H1 (cell line): ENCODE measurements at regions not wholly inside any gene's neighbourhood (a gene's known extent, or its start where the extent isn't known, plus 50 kb on each side); places are given as distances from the start of the nearest gene placed in this dataset.

ENCODE experiments used
- CTCF ChIA-PET: fragments of 300-600 bp; sonication (Branson Sonifier 250); formaldehyde crosslinking; loops from one replicate; lab custom pipeline; 2021; ENCODE audit not compliant: partially characterized antibody; lab: Charles Lee
- POLR2A ChIA-PET: fragments of 300-600 bp; sonication (Branson Sonifier 250); formaldehyde crosslinking; loops from one replicate; lab custom pipeline; 2021; ENCODE audit warnings: inconsistent platforms; ENCODE audit not compliant: partially characterized antibody; lab: Charles Lee
- DNase-seq, 2 experiments: peaks; one replicate each; pipeline versions ENCODE4 v3.0.0 to v3.0.0-alpha.2; 2010 to 2022; ENCODE audit warnings: low spot score in 2 of 2, low read depth in 1 of 2, mixed read lengths in 1 of 2
- FAIRE-seq: peaks from 2 replicates; lab custom pipeline; 2011; peaks lifted over from hg19 to GRCh38; lab: Jason Lieb, UNC
- H2AFZ ChIP-seq: 2 replicates; pipeline ENCODE4 v1.8.1; 2012; ENCODE audit warnings: low read length, inconsistent platforms
- H2AK5ac ChIP-seq: 2 replicates; pipeline ENCODE4 v1.6.1; 2013; ENCODE audit warnings: low read depth, low read length
- H2BK120ac ChIP-seq: replicated peaks from 2 replicates; pipeline ENCODE3; 2013; ENCODE audit warnings: low read depth, low read length, inconsistent platforms
- H2BK12ac ChIP-seq: 2 replicates; pipeline ENCODE4 v1.6.1; 2013; ENCODE audit warnings: low read depth, low read length
- H2BK15ac ChIP-seq: 2 replicates; pipeline ENCODE4 v1.6.1; 2013; ENCODE audit warnings: low read length
- H2BK20ac ChIP-seq: 2 replicates; pipeline ENCODE4 v1.6.1; 2013; ENCODE audit warnings: low read length
- H2BK5ac ChIP-seq: 2 replicates; pipeline ENCODE4 v1.6.1; 2013; ENCODE audit warnings: low read depth, low read length
- H3K14ac ChIP-seq: 2 replicates; pipeline ENCODE4 v1.6.1; 2013; ENCODE audit warnings: inconsistent platforms; ENCODE audit not compliant: insufficient read length
- H3K18ac ChIP-seq: 2 replicates; pipeline ENCODE4 v1.6.1; 2013; ENCODE audit warnings: low read length; ENCODE audit errors: extremely low read depth
- H3K23ac ChIP-seq: 2 replicates; pipeline ENCODE4 v1.6.1; 2013; ENCODE audit warnings: inconsistent platforms; ENCODE audit not compliant: insufficient read length
- H3K23me2 ChIP-seq: 2 replicates; pipeline ENCODE4 v1.6.1; 2013; ENCODE audit warnings: low read depth, low read length
- H3K27ac ChIP-seq: 2 replicates; pipeline ENCODE4 v1.6.1; 2011; ENCODE audit warnings: low read depth, low read length, inconsistent platforms
- H3K27me3 ChIP-seq, 4 experiments: replicated peaks in 1 of 4; 1 replicate in 1 of 4; 2 replicates in 3 of 4; pipeline versions ENCODE4 v1.6.1 to v1.8.1; 2011 to 2013; ENCODE audit warnings: low read length in 3 of 4, mild to moderate bottlenecking in 3 of 4, inconsistent platforms in 2 of 4, mixed read lengths in 2 of 4, moderate library complexity in 1 of 4; ENCODE audit not compliant: control insufficient read depth in 3 of 4, insufficient read depth in 3 of 4; ENCODE audit errors: extremely low read depth in 1 of 4
- H3K36me3 ChIP-seq, 4 experiments: 2 replicates each; pipeline versions ENCODE4 v1.6.1 to v1.8.1; 2011 to 2013; ENCODE audit warnings: mild to moderate bottlenecking in 4 of 4, low read length in 3 of 4, moderate library complexity in 2 of 4, control low read depth in 1 of 4, inconsistent platforms in 1 of 4; ENCODE audit not compliant: insufficient read depth in 4 of 4, control insufficient read depth in 2 of 4
- H3K4ac ChIP-seq: replicated peaks from 2 replicates; pipeline ENCODE3; 2013; ENCODE audit warnings: low read length, low read depth, mixed read lengths, inconsistent platforms; ENCODE audit not compliant: insufficient read length
- H3K4me1 ChIP-seq, 4 experiments: replicated peaks in 1 of 4; 1 replicate in 1 of 4; 2 replicates in 3 of 4; pipeline versions ENCODE4 v1.6.1 to v1.8.1; 2011 to 2013; ENCODE audit warnings: low read length in 3 of 4, inconsistent platforms in 2 of 4, mixed read lengths in 1 of 4; ENCODE audit not compliant: insufficient read depth in 4 of 4, control insufficient read depth in 3 of 4
- H3K4me2 ChIP-seq, 2 experiments: 2 replicates each; pipeline versions ENCODE4 v1.6.1 to v1.8.1; 2011 to 2013; ENCODE audit warnings: low read depth in 2 of 2, low read length in 2 of 2, control low read depth in 1 of 2, inconsistent platforms in 1 of 2, mild to moderate bottlenecking in 1 of 2; ENCODE audit not compliant: insufficient read depth in 1 of 2
- H3K4me3 ChIP-seq, 4 experiments: fragments of 200-600, 300-600 bp in 1 of 4; sonication (generic), shearing (Covaris generic), sonication (Bioruptor Twin) in 1 of 4; 2 replicates each; pipeline versions ENCODE4 v1.5.1 to v1.8.1; 2011 to 2016; ENCODE audit warnings: low read length in 4 of 4, low read depth in 3 of 4, control low read depth in 2 of 4, inconsistent platforms in 2 of 4, mild to moderate bottlenecking in 2 of 4, mixed read lengths in 1 of 4, moderate library complexity in 1 of 4; ENCODE audit not compliant: insufficient read depth in 2 of 4; ENCODE audit errors: extremely low read depth in 1 of 4
- H3K56ac ChIP-seq: replicated peaks from 2 replicates; pipeline ENCODE3; 2013; ENCODE audit warnings: low read depth, mild to moderate bottlenecking, mixed read lengths, low read length, inconsistent platforms; ENCODE audit not compliant: insufficient read length
- H3K79me1 ChIP-seq: 2 replicates; pipeline ENCODE4 v1.6.1; 2013; ENCODE audit warnings: low read depth, low read length, control low read depth
- H3K79me2 ChIP-seq, 2 experiments: 2 replicates each; pipeline versions ENCODE4 v1.6.1 to v1.8.1; 2012 to 2013; ENCODE audit warnings: low read length in 2 of 2, mild to moderate bottlenecking in 2 of 2, inconsistent platforms in 1 of 2; ENCODE audit not compliant: insufficient read depth in 2 of 2, control insufficient read depth in 1 of 2
- H3K9ac ChIP-seq, 4 experiments: replicated peaks in 1 of 4; 1 replicate in 1 of 4; 2 replicates in 3 of 4; pipeline versions ENCODE4 v1.6.1 to v1.8.1; 2011 to 2013; ENCODE audit warnings: low read depth in 3 of 4, low read length in 3 of 4, control low read depth in 2 of 4, mild to moderate bottlenecking in 2 of 4, moderate library complexity in 2 of 4, inconsistent platforms in 1 of 4; ENCODE audit errors: extremely low read depth in 1 of 4
- H3K9me3 ChIP-seq, 2 experiments: 2 replicates each; pipeline versions ENCODE4 v1.6.1 to v1.8.1; 2012 to 2013; ENCODE audit warnings: mild to moderate bottlenecking in 2 of 2, moderate library complexity in 2 of 2, control low read depth in 1 of 2, inconsistent platforms in 1 of 2, low read depth in 1 of 2, low read length in 1 of 2, mixed read lengths in 1 of 2; ENCODE audit not compliant: insufficient read depth in 2 of 2
- H4K20me1 ChIP-seq, 2 experiments: replicated peaks in 1 of 2; 2 replicates each; pipeline versions ENCODE3 to v1.8.1; 2011 to 2013; ENCODE audit warnings: inconsistent platforms in 2 of 2, low read length in 2 of 2, mild to moderate bottlenecking in 1 of 2; ENCODE audit not compliant: insufficient read depth in 2 of 2, control insufficient read depth in 1 of 2
- H4K5ac ChIP-seq: 2 replicates; pipeline ENCODE4 v1.6.1; 2013; ENCODE audit warnings: low read length, low read depth, mixed read lengths, inconsistent platforms; ENCODE audit not compliant: insufficient read length
- H4K8ac ChIP-seq: 2 replicates; pipeline ENCODE4 v1.8.0; 2013; ENCODE audit warnings: mild to moderate bottlenecking, moderate library complexity, low read length, inconsistent platforms; ENCODE audit not compliant: insufficient read depth; ENCODE audit errors: extremely low read depth
- H4K91ac ChIP-seq: replicated peaks from 2 replicates; pipeline ENCODE3; 2013; ENCODE audit warnings: low read length, mixed read lengths, inconsistent platforms; ENCODE audit not compliant: insufficient read length
- BACH1 ChIP-seq: IDR thresholded peaks from 2 replicates; pipeline ENCODE4 v1.6.1; 2012; ENCODE audit warnings: low read length, improper control_type of control experiment
- GABPA ChIP-seq: IDR thresholded peaks from 2 replicates; pipeline ENCODE4 v1.6.1; 2011; ENCODE audit warnings: mild to moderate bottlenecking, low read length, moderate library complexity, borderline replicate concordance; ENCODE audit not compliant: insufficient read depth
- KDM4A ChIP-seq: IDR thresholded peaks from one replicate; pipeline ENCODE4 v1.7.1; 2012; ENCODE audit warnings: low read depth, mild to moderate bottlenecking, moderate library complexity, low read length, inconsistent platforms; ENCODE audit not compliant: severe bottlenecking
- KDM5A ChIP-seq: fragments of 200-600 bp; IDR thresholded peaks from 2 replicates; pipeline ENCODE4 v1.7.1; 2012; ENCODE audit warnings: mild to moderate bottlenecking, low read length, inconsistent platforms, mixed read lengths
- PHF8 ChIP-seq: fragments of 200-600 bp; sonication (generic); conservative IDR thresholded peaks from 2 replicates; pipeline ENCODE4 v1.7.1; 2012; ENCODE audit warnings: low read depth, mild to moderate bottlenecking, inconsistent platforms, low read length, moderate library complexity
- POU5F1 ChIP-seq: IDR thresholded peaks from 2 replicates; pipeline ENCODE4 v1.6.1; 2011; ENCODE audit warnings: low read depth, mild to moderate bottlenecking, low read length, moderate library complexity
- SIN3A ChIP-seq, 2 experiments: IDR thresholded peaks in 1 of 2; conservative IDR thresholded peaks in 1 of 2; 2 replicates each; pipeline ENCODE4 v1.6.1; 2011 to 2012; ENCODE audit warnings: low read length in 2 of 2, improper control_type of control experiment in 1 of 2, low read depth in 1 of 2, mild to moderate bottlenecking in 1 of 2
- WGBS, 2 experiments: shearing (Covaris generic) in 1 of 2; methylation state at CpG; one replicate each; pipeline versions ENCODE4 v1.1.6 to v1.1.7; 2013 to 2015; ENCODE audit warnings: low lambda C conversion rate in 2 of 2, mixed read lengths in 2 of 2, inconsistent platforms in 1 of 2, low coverage in 1 of 2, missing lambda C conversion rate in 1 of 2; ENCODE audit not compliant: insufficient replicate concordance in 2 of 2, insufficient coverage in 1 of 2, insufficient read length in 1 of 2; ENCODE audit errors: extremely low coverage in 1 of 2, missing lambda C conversion rate in 1 of 2; 5-methylcytosine and 5-hydroxymethylcytosine counted together

- no peak overlapping the region for H3K9ac ChIP-seq
- peaks cover 0 to 5% of the 10 kb centered on the region in 2 experiments; a peak in 2 of 4 replicates for H3K9me3 ChIP-seq
- WGBS, 2 experiments, result 85% methylated on average over 6 of the region's 8 CpGs; no CpG with 5 or more reads in 1 of the 2 experiments
- DNase-seq, result no peak
- no peak overlapping the region for H2AFZ ChIP-seq
- no peak overlapping the region for H3K4ac ChIP-seq
- H3K4me3 ChIP-seq, result no peak overlapping the region
- H3K23me2 ChIP-seq, result no peaks in the 10 kb centered on the region
- ChIA-PET POLR2A (no interaction called here), CTCF (no interaction called here)
- no peak overlapping the region for H3K23ac ChIP-seq
- H3K4me2 ChIP-seq, result no peak overlapping the region
- no peaks in the 10 kb centered on the region for H4K20me1 ChIP-seq
- H3K4me1 ChIP-seq, result no peaks in the 10 kb centered on the region
- H4K91ac ChIP-seq, result no peak overlapping the region
- no peak for TF ChIP-seq POU5F1
- TF ChIP-seq PHF8, result no peak
- TF ChIP-seq GABPA, result no peak
- TF ChIP-seq KDM5A, result no peak
- TF ChIP-seq BACH1, result no peak
- TF ChIP-seq SIN3A (conservative IDR thresholded peaks at IDR 0.05 in 1 of 2, IDR thresholded peaks at IDR 0.05 in 1 of 2; ENCODE audit: low read depth in 1 of 2, low read length in 2 of 2), result no peak
- TF ChIP-seq KDM4A, result no peak
- TF ChIP-seq, all 59 proteins: peak for 0
- H2BK20ac ChIP-seq, result no peak overlapping the region
- H2BK120ac ChIP-seq, result no peak overlapping the region
- no peak overlapping the region for H2BK12ac ChIP-seq
- H4K8ac ChIP-seq, result no peak overlapping the region
- H2BK15ac ChIP-seq, result no peak overlapping the region
- no peaks in the 10 kb centered on the region for H3K36me3 ChIP-seq
- no peak overlapping the region for H3K18ac ChIP-seq
- no peak overlapping the region for H3K56ac ChIP-seq
- no peak overlapping the region for H3K14ac ChIP-seq
- no peaks in the 10 kb centered on the region for H3K27me3 ChIP-seq
- H4K5ac ChIP-seq, result no peak overlapping the region
- H3K27ac ChIP-seq, result no peak overlapping the region
- H2AK5ac ChIP-seq, result no peak overlapping the region
- no peak for FAIRE-seq
- no peaks in the 10 kb centered on the region for H3K79me1 ChIP-seq
- H3K79me2 ChIP-seq, result no peaks in the 10 kb centered on the region
- H2BK5ac ChIP-seq, result no peak overlapping the region
Measured at GRCh38 chrY:21039811-21040210, 283.9 kb downstream of the RPS4Y2 start.
